ENCODE measurements at regions not wholly inside any gene's neighbourhood (a gene's known extent, or its start where the extent isn't known, plus 50 kb on each side); places are given as distances from the start of the nearest gene placed in this dataset.
A peak's percentile ranks its signal among the peaks of the same experiment; 100 is the strongest.

DNA sequence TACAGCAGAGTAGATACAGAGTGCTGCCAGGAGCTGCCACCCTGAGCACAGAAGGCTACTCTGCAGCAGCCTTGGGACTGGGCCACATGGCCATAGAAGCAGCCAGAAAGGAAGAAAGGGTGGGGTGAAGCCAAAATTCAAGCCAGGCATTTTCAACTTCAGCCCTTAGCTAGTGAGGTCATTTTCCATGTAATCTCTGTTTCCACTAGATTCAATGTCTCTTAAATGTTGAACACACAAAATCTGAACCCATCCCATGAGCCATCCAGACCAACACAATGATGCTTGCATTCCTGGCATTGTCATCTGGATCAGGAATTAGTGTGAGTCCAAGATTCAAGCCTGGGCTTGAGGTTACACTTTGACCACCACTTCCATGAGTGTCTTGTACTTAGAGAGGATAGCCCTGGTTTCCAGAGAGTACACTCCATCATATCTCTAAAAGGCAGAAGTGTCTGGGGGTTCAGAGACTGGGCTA, 243.6 kb downstream of the OSR1 start:
- ATAC-seq (peak in 2 of 4 donors; percentile 36 to 44), DNase-seq (peak in 2 of 5 donors; percentile 30 to 46)
- intact Hi-C loops (cut with DNase I) = no loop called here

GRCh38 chr2:19114126-19114525, 244.3 kb downstream of the OSR1 start:
- ATAC-seq (no peak), DNase-seq (no peak)
- no peaks in the 10 kb centered on the region for H3K36me3 ChIP-seq
- no peaks in the 10 kb centered on the region for H3K27me3 ChIP-seq
- intact Hi-C loops (cut with DNase I) = no loop called here
- H3K4me3 ChIP-seq = no peak overlapping the region
- H3K27ac ChIP-seq = no peak overlapping the region
- 88 to 96% (median 94%) methylated on average over 1 of the region's 1 CpG for WGBS, 4 donors
- no peak for TF ChIP-seq CTCF (IDR thresholded peaks at IDR 0.05)
- TF ChIP-seq POLR2A (IDR thresholded peaks at IDR 0.05) = no peak
- no peaks in the 10 kb centered on the region for H3K9me3 ChIP-seq
- no peaks in the 10 kb centered on the region for H3K4me1 ChIP-seq

More for the DNA sequence above, 243.6 kb downstream of the OSR1 start:
- H3K36me3 ChIP-seq = no peaks in the 10 kb centered on the region
- H3K9me3 ChIP-seq = no peaks in the 10 kb centered on the region
- no peak overlapping the region for H3K27ac ChIP-seq
- TF ChIP-seq CTCF (IDR thresholded peaks at IDR 0.05) (no peak), POLR2A (IDR thresholded peaks at IDR 0.05) (no peak)
- H3K4me3 ChIP-seq = no peak overlapping the region
- no peaks in the 10 kb centered on the region for H3K27me3 ChIP-seq
- H3K4me1 ChIP-seq = no peaks in the 10 kb centered on the region

GRCh38 chr2:19111354-19111753, 247.1 kb downstream of the OSR1 start:
- Histone ChIP-seq H3K27ac (no peak overlapping the region), H3K4me1 (no peaks in the 10 kb centered on the region), H3K27me3 (no peaks in the 10 kb centered on the region), H3K36me3 (no peaks in the 10 kb centered on the region), H3K9me3 (no peaks in the 10 kb centered on the region), H3K4me3 (no peak overlapping the region)
- TF ChIP-seq CTCF (IDR thresholded peaks at IDR 0.05) (no peak), POLR2A (IDR thresholded peaks at IDR 0.05) (no peak)
- DNase-seq (no peak), ATAC-seq (no peak)
- 74 to 81% (median 77%) methylated on average over 3 of the region's 3 CpGs for WGBS, 4 donors
- intact Hi-C loops (cut with DNase I) = no loop called here

DNA sequence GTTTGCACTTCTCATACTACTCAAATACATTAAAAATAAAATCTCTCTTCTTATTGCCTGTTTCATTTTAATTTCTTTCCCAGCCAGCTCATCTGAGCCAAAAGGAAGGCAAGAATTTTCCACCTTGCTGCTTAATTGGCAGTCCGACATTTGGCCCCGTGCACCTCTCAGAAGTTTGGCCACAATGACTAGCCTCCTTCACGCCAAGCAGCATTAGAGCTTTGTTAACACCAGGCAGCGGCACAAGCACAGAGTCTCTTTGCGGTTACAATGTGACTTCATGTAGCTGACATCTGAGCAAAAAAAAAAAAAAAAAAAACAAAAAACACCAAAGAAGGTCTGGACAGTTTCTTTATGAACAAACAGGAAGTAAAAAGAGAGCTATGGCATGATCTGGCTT, 248.9 kb downstream of the OSR1 start:
- Histone ChIP-seq H3K27ac (no peak overlapping the region), H3K4me3 (no peak overlapping the region), H3K9me3 (no peaks in the 10 kb centered on the region), H3K36me3 (no peaks in the 10 kb centered on the region), H3K4me1 (no peaks in the 10 kb centered on the region), H3K27me3 (no peaks in the 10 kb centered on the region)
- intact Hi-C loops (cut with DNase I) = no loop called here
- TF ChIP-seq POLR2A (IDR thresholded peaks at IDR 0.05) (no peak), CTCF (IDR thresholded peaks at IDR 0.05) (no peak)
- ATAC-seq = no peak
- DNase-seq = no peak
- 88 to 95% (median 92%) methylated on average over 5 of the region's 5 CpGs for WGBS, 4 donors

All from heart left ventricle (tissue), 16 donors.